ENCODE measurements at regions not wholly inside any gene's neighbourhood (a gene's known extent, or its start where the extent isn't known, plus 50 kb on each side); places are given as distances from the start of the nearest gene placed in this dataset.

- intact Hi-C loops (cut with DNase I): no loop called here
- WGBS, 3 donors: 86 to 91% (median 89%) methylated on average over 4 of the region's 4 CpGs
- H3K27me3 ChIP-seq (ENCODE audit: insufficient read depth in 3 of 3, low read length in 2 of 3): no peaks in the 10 kb centered on the region
- H3K4me3 ChIP-seq: no peak overlapping the region
- H3K27ac ChIP-seq: no peak overlapping the region
- DNase-seq (no peak), ATAC-seq (no peak)
- TF ChIP-seq CTCF (IDR thresholded peaks at IDR 0.05): no peak
- H3K4me1 ChIP-seq: no peaks in the 10 kb centered on the region
- H3K9me3 ChIP-seq: no peaks in the 10 kb centered on the region
- H3K36me3 ChIP-seq (ENCODE audit: insufficient read depth in 1 of 2, low read depth in 1 of 2): no peaks in the 10 kb centered on the region
Observed at GRCh38 chr15:29467091-29467490, 197.5 kb upstream of the NSMCE3 start.

DNA sequence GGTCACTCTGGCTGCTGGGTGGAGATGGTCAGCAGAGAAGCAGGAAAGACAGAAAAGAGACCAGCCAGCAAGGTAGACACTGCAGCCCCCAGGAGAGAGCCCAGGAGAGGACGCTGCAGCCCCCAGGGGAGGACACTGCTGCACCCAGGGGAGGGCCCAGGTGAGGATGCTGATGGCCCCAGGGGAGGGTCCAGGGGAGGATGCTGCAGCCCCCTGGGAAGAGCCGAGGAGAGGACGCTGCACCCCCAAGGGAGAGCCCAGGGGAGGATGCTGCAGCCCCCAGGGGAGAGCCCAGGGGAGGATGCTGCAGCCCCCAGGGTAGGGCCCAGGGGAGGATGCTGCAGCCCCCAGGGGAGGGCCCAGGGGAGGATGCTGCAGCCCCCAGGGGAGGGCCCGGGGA, 196.7 kb upstream of the NSMCE3 start:
- no peak for TF ChIP-seq CTCF (IDR thresholded peaks at IDR 0.05)

GRCh38 chr15:29465816-29466215, 196.2 kb upstream of the NSMCE3 start:
- no peaks in the 10 kb centered on the region for H3K4me1 ChIP-seq
- H3K9me3 ChIP-seq: no peaks in the 10 kb centered on the region
- ATAC-seq: no peak
- WGBS, 3 donors: 75 to 77% (median 76%) methylated on average over 6 of the region's 6 CpGs
- no peaks in the 10 kb centered on the region for H3K27me3 ChIP-seq (ENCODE audit: insufficient read depth in 3 of 3, low read length in 2 of 3)
- H3K27ac ChIP-seq: no peak overlapping the region
- no peak for TF ChIP-seq CTCF (IDR thresholded peaks at IDR 0.05)
- intact Hi-C loops (cut with DNase I): no loop called here
- no peaks in the 10 kb centered on the region for H3K36me3 ChIP-seq (ENCODE audit: insufficient read depth in 1 of 2, low read depth in 1 of 2)
- no peak overlapping the region for H3K4me3 ChIP-seq
- DNase-seq: no peak

More for the DNA sequence above, 196.7 kb upstream of the NSMCE3 start:
- Histone ChIP-seq H3K4me3 (no peak overlapping the region), H3K36me3 (ENCODE audit: insufficient read depth in 1 of 2, low read depth in 1 of 2) (no peaks in the 10 kb centered on the region), H3K27me3 (ENCODE audit: insufficient read depth in 3 of 3, low read length in 2 of 3) (no peaks in the 10 kb centered on the region), H3K27ac (no peak overlapping the region), H3K4me1 (no peaks in the 10 kb centered on the region), H3K9me3 (no peaks in the 10 kb centered on the region)
- DNase-seq (no peak), ATAC-seq (no peak)
- 82 to 90% (median 82%) methylated on average over 2 to 4 of the region's 4 CpGs for WGBS, 3 donors
- intact Hi-C loops (cut with DNase I): no loop called here

- DNase-seq (no peak), ATAC-seq (no peak)
- Histone ChIP-seq H3K27me3 (ENCODE audit: insufficient read depth in 3 of 3, low read length in 2 of 3) (no peaks in the 10 kb centered on the region), H3K4me3 (no peak overlapping the region), H3K36me3 (ENCODE audit: insufficient read depth in 1 of 2, low read depth in 1 of 2) (no peaks in the 10 kb centered on the region), H3K9me3 (no peaks in the 10 kb centered on the region), H3K4me1 (no peaks in the 10 kb centered on the region), H3K27ac (no peak overlapping the region)
- 19 to 32% (median 28%) methylated on average over 3 of the region's 3 CpGs for WGBS, 3 donors
- TF ChIP-seq CTCF (IDR thresholded peaks at IDR 0.05): no peak
- intact Hi-C loops (cut with DNase I): no loop called here
Observed at GRCh38 chr15:29465196-29465595, 195.6 kb upstream of the NSMCE3 start.

- intact Hi-C loops (cut with DNase I): no loop called here
- no peak overlapping the region for H3K27ac ChIP-seq
- WGBS, 3 donors: 65 to 82% (median 76%) methylated on average over 3 of the region's 3 CpGs
- ATAC-seq (no peak), DNase-seq (no peak)
- no peaks in the 10 kb centered on the region for H3K27me3 ChIP-seq (ENCODE audit: insufficient read depth in 3 of 3, low read length in 2 of 3)
- H3K36me3 ChIP-seq (ENCODE audit: insufficient read depth in 1 of 2, low read depth in 1 of 2): no peaks in the 10 kb centered on the region
- H3K4me3 ChIP-seq: no peak overlapping the region
- no peak for TF ChIP-seq CTCF (IDR thresholded peaks at IDR 0.05)
- no peaks in the 10 kb centered on the region for H3K9me3 ChIP-seq
- H3K4me1 ChIP-seq: no peaks in the 10 kb centered on the region
Observed at GRCh38 chr15:29461877-29462276, 192.3 kb upstream of the NSMCE3 start.
